Panc1 (cell line): ENCODE measurements at regions not wholly inside any gene's neighbourhood (a gene's known extent, or its start where the extent isn't known, plus 50 kb on each side); places are given as distances from the start of the nearest gene placed in this dataset.

Experiments used
- ATAC-seq: fragments of 200-7000 bp; cut with Tn5 transposase; 2 replicates; pipeline ENCODE4 v1.9.1; 2020; ENCODE audit warnings: mild to moderate bottlenecking, moderate library complexity
- BruUV-seq: library from RNA; stranded (reverse); fragments of 400-500 nt; replicated peaks from 2 replicates; lab custom pipeline; 2021; lab: Mats Ljungman, UMichigan
- CTCF ChIA-PET: fragments of 300-600 bp; sonication (Branson Sonifier 250); formaldehyde crosslinking; loops from one replicate; lab custom pipeline; 2022; ENCODE audit warnings: antibody characterized with exemption; lab: Charles Lee
- POLR2A ChIA-PET: fragments of 300-600 bp; sonication (Branson Sonifier 250); formaldehyde crosslinking; loops from one replicate; lab custom pipeline; 2022; ENCODE audit warnings: antibody characterized with exemption; lab: Charles Lee
- DNase-seq: peaks from one replicate; pipeline ENCODE4 v3.0.0-alpha.2; 2010; ENCODE audit warnings: low read depth, low spot score
- H3K27ac ChIP-seq: 2 replicates; pipeline ENCODE4 v1.5.1; 2011; ENCODE audit warnings: mild to moderate bottlenecking, low read length, inconsistent platforms
- H3K27me3 ChIP-seq: fragments of 200-500 bp; sonication (Bioruptor generic); 2 replicates; pipeline ENCODE4 v1.6.0; 2014; ENCODE audit warnings: low read length, inconsistent platforms; ENCODE audit not compliant: control insufficient read depth, insufficient read depth
- H3K36me3 ChIP-seq: fragments of 200-500 bp; sonication (Bioruptor generic); 2 replicates; pipeline ENCODE4 v1.5.1; 2014; ENCODE audit warnings: inconsistent platforms, mild to moderate bottlenecking, low read length, moderate library complexity; ENCODE audit not compliant: control insufficient read depth, insufficient read depth
- H3K4me1 ChIP-seq: 2 replicates; pipeline ENCODE4 v1.5.1; 2011; ENCODE audit warnings: inconsistent platforms, mild to moderate bottlenecking, low read length, moderate library complexity; ENCODE audit not compliant: control insufficient read depth, insufficient read depth
- H3K4me3 ChIP-seq, 2 experiments: 2 replicates each; pipeline ENCODE4 v1.5.1; 2011 to 2012; ENCODE audit warnings: low read depth in 2 of 2, low read length in 2 of 2, mild to moderate bottlenecking in 2 of 2, inconsistent platforms in 1 of 2, moderate library complexity in 1 of 2
- H3K9me3 ChIP-seq: fragments of 200-500 bp; sonication (Bioruptor generic); 2 replicates; pipeline ENCODE4 v1.5.1; 2014; ENCODE audit warnings: low read depth, mild to moderate bottlenecking, inconsistent platforms, low read length, moderate library complexity; ENCODE audit not compliant: control insufficient read depth, insufficient read depth
- POLR2AphosphoS5 ChIP-seq: IDR thresholded peaks from 2 replicates; pipeline ENCODE4 v1.6.1; 2012; ENCODE audit warnings: mild to moderate bottlenecking, low read depth, low read length, moderate library complexity
- SIN3A ChIP-seq: IDR thresholded peaks from 2 replicates; pipeline ENCODE4 v1.6.1; 2012; ENCODE audit warnings: low read depth, mild to moderate bottlenecking, low read length, moderate library complexity, borderline replicate concordance; ENCODE audit not compliant: insufficient read depth
- TCF7L2 ChIP-seq: IDR thresholded peaks from 2 replicates; pipeline ENCODE4 v1.6.1; 2011; ENCODE audit warnings: mild to moderate bottlenecking, low read depth, low read length, inconsistent platforms
- in situ Hi-C: cut with HindIII; loops from 2 replicates; pipeline ENCODE4 v1.10.0; 2016; ENCODE audit warnings: low sequenced_read_pairs, low pct_unique_long_range_greater_than_20kb
- intact Hi-C: fragments of 100-400 bp; cut with micrococcal nuclease; formaldehyde crosslinking; loops from one replicate; pipeline ENCODE4 v1.10.0; 2022; ENCODE audit not compliant: unreplicated experiment
- TF ChIP-seq, protein P1 (sequence below), 2 experiments: IDR thresholded peaks; 2 replicates each; pipeline ENCODE4 v1.6.1; 2011 to 2012; ENCODE audit warnings: low read depth in 2 of 2, control low read depth in 1 of 2, low read length in 1 of 2, mild to moderate bottlenecking in 1 of 2, moderate library complexity in 1 of 2; ENCODE audit not compliant: insufficient read depth in 1 of 2
- TF ChIP-seq, protein P2 (sequence below): fragments of 450-650 bp; IDR thresholded peaks from 2 replicates; pipeline ENCODE4 v1.5.1; 2017; ENCODE audit warnings: mild to moderate bottlenecking

DNA sequence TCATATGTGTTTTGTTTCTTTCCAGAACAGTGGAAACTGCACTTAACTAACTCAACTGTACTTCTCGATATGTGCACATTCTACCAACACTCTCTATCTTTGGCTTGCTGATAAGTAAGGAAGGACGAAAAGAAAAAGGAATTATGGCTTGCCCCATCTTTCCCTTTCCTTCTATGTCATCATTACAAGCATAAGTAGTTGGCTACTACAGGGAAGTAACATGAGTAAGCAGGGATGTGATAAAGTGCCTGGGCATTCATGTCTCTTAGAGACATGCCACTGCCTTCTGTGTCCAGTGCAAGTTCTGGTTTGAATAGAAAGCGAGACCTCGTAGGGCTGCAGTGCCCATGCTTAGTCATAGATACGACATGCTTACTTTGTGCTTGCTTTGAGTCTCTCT is 342.5 kb downstream of the ETS1 start:
- no peak for DNase-seq
- BruUV-seq, result no TSS peak
- POLR2A ChIA-PET, result no interaction called here

DNA sequence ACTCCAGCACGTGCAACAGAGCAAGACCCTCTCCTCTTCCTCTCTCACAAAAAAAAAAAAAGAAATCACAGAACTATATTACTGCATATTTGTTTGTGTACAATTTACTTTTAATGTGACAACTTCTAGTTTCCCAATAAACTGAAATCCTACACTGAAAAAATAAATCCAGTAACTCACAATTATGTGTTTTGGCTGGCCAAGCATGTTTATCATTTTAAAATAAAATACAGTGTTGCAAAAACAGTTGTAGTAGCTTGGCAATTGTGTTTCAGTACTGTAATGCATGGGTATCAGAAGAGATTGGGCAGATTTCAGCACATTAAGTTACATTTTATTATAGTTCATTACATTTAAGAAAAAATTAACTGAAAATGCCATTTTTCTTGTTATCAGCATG is 344.9 kb downstream of the ETS1 start:
- Histone ChIP-seq H3K27ac (no peak overlapping the region), H3K27me3 (no peaks in the 10 kb centered on the region), H3K36me3 (no peaks in the 10 kb centered on the region), H3K9me3 (no peaks in the 10 kb centered on the region), H3K4me3 (no peak overlapping the region), H3K4me1 (no peaks in the 10 kb centered on the region)
- BruUV-seq, result no TSS peak
- CTCF ChIA-PET, result no interaction called here
- intact Hi-C loops, result no loop called here
- TF ChIP-seq TCF7L2 (no peak), POLR2AphosphoS5 (no peak), SIN3A (no peak)
- TF ChIP-seq, protein P1, sequence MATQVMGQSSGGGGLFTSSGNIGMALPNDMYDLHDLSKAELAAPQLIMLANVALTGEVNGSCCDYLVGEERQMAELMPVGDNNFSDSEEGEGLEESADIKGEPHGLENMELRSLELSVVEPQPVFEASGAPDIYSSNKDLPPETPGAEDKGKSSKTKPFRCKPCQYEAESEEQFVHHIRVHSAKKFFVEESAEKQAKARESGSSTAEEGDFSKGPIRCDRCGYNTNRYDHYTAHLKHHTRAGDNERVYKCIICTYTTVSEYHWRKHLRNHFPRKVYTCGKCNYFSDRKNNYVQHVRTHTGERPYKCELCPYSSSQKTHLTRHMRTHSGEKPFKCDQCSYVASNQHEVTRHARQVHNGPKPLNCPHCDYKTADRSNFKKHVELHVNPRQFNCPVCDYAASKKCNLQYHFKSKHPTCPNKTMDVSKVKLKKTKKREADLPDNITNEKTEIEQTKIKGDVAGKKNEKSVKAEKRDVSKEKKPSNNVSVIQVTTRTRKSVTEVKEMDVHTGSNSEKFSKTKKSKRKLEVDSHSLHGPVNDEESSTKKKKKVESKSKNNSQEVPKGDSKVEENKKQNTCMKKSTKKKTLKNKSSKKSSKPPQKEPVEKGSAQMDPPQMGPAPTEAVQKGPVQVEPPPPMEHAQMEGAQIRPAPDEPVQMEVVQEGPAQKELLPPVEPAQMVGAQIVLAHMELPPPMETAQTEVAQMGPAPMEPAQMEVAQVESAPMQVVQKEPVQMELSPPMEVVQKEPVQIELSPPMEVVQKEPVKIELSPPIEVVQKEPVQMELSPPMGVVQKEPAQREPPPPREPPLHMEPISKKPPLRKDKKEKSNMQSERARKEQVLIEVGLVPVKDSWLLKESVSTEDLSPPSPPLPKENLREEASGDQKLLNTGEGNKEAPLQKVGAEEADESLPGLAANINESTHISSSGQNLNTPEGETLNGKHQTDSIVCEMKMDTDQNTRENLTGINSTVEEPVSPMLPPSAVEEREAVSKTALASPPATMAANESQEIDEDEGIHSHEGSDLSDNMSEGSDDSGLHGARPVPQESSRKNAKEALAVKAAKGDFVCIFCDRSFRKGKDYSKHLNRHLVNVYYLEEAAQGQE (IDR thresholded peaks at IDR 0.05; ENCODE audit: insufficient read depth in 1 of 2, low read depth in 2 of 2, low read length in 1 of 2), result no peak
- TF ChIP-seq, protein P2, sequence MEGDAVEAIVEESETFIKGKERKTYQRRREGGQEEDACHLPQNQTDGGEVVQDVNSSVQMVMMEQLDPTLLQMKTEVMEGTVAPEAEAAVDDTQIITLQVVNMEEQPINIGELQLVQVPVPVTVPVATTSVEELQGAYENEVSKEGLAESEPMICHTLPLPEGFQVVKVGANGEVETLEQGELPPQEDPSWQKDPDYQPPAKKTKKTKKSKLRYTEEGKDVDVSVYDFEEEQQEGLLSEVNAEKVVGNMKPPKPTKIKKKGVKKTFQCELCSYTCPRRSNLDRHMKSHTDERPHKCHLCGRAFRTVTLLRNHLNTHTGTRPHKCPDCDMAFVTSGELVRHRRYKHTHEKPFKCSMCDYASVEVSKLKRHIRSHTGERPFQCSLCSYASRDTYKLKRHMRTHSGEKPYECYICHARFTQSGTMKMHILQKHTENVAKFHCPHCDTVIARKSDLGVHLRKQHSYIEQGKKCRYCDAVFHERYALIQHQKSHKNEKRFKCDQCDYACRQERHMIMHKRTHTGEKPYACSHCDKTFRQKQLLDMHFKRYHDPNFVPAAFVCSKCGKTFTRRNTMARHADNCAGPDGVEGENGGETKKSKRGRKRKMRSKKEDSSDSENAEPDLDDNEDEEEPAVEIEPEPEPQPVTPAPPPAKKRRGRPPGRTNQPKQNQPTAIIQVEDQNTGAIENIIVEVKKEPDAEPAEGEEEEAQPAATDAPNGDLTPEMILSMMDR, result no peak
- DNase-seq, result no peak
- POLR2A ChIA-PET, result no interaction called here
- in situ Hi-C loops, result no loop called here
- ATAC-seq, result no peak

More for the DNA sequence above, 342.5 kb downstream of the ETS1 start:
- H3K9me3 ChIP-seq, result no peaks in the 10 kb centered on the region
- H3K27me3 ChIP-seq, result no peaks in the 10 kb centered on the region
- no peaks in the 10 kb centered on the region for H3K4me1 ChIP-seq
- in situ Hi-C loops (no loop called here), intact Hi-C loops (no loop called here)
- no peak overlapping the region for H3K27ac ChIP-seq
- CTCF ChIA-PET, result no interaction called here
- H3K36me3 ChIP-seq, result no peaks in the 10 kb centered on the region
- H3K4me3 ChIP-seq, result no peak overlapping the region
- TF ChIP-seq POLR2AphosphoS5 (no peak), TCF7L2 (no peak)
- TF ChIP-seq, protein P2, result no peak
- TF ChIP-seq, protein P1 (IDR thresholded peaks at IDR 0.05; ENCODE audit: insufficient read depth in 1 of 2, low read depth in 2 of 2, low read length in 1 of 2), result no peak
- ATAC-seq, result no peak
